Daoy (cell line): ENCODE measurements at regions not wholly inside any gene's neighbourhood (a gene's known extent, or its start where the extent isn't known, plus 50 kb on each side); places are given as distances from the start of the nearest gene placed in this dataset.
"Not testable (repeated sequence)": the region's sequence is repeated elsewhere in the genome, so short reads cannot be mapped to it uniquely, and the experiment has no call there.

Source experiments
- DNase-seq: peaks from one replicate; pipeline ENCODE4 v3.0.0-alpha.2; 2015; ENCODE audit warnings: low read depth

DNA sequence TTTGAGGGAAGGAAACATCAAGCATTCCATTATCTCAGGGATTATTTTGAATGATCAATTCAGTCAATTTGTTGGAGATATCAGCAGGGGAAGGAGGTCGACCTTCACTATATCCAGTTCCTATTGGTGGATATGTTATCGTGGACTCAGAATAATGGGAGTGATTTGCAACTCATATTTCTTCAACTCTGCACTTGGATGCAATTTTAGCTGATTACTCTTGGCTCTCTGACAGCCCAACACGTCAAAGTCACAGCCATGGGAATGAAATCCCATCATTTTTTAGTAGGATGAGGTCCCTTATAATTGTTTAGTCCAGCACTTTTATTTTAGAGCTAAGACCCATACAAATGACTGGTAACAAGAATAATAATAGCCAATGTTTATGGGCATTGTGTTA is 371.8 kb upstream of the RPS23 start:
- DNase-seq: no peak

DNA sequence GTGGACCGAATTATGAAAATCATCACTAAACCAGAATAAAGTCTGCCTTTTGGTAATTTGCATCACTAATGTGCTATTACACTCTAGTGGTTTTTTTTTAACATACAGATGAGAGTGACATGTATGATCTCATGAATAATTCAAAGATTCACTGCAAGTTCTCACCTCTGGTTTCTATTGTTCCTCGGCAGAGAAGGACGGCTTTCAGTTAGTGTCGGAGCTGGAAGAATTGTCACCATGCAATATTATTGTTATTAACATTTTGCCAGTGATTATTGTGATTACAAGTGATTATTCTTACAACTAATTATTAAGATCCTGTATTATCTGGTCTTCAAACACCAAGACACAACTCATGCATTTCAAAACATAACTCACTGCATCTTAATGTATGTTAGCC is 366.6 kb upstream of the RPS23 start:
- DNase-seq: no peak

DNA sequence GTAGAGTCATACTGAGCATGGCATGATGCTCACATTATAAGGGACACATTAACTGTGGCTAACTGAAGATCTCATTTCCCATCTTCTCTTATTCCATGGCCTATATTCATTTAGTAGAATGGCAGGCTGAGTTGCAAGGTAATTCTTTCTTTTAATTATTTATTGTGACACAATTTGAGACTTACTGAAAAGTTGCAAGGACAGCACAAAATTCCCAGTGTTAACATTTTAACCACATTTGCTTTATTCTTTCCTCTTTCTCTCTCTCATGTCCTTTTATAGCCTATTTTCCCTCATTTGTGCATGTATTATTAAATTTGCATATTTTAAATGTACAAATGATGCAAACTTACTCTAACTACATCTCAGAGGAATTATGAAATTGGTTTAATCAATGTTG is 366.1 kb upstream of the RPS23 start:
- no peak for DNase-seq

DNA sequence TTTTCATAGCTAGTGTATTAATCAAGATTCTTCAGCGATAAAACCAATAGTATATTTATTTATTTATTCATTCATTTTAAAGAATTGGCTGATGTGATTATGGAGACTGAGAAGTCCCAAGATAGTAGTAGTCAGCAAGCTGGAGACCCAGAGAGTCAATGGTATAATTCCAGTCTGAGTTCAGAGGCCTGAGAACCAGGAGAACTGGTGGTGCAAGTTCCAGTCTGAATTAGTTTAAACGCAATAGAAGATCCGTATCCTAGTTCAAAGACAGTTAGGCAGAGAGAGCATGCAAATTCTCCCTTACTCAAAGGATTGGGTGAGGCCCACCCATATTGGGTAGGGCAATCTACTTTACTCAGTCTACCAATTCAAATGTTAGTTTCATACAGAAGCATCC is 364.2 kb upstream of the RPS23 start:
- DNase-seq: no peak

DNA sequence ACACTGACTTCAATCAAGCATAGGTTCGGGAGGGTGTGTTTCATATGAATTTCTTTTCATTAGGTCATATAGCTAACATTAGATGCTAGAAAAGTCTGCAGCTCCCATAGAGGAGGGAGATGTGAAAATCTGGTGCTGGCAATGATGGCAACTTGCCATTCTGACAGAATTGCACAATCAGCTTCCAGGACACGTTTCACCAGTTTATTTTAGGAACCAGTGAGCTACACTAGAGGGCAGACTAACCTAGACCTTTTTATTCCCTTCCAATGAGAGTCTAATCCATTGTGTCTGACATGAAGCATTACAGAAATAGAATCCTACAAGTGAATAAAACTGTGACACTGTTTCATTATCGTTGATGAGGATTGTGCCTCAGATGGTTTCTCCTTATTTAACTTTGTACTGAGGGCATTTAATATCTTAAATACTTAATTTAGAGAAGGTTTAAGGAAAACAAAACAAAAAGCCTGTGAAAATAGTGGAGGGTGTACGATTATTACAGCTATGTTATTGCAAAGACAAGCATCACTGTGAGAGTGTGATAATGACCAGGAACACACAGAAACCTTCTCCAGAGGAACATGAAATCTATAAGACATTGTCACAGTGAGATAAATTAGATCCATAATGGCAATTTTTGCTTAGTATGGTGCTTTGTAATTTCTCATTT is 363.3 kb upstream of the RPS23 start:
- peak; percentile 77 for DNase-seq

DNA sequence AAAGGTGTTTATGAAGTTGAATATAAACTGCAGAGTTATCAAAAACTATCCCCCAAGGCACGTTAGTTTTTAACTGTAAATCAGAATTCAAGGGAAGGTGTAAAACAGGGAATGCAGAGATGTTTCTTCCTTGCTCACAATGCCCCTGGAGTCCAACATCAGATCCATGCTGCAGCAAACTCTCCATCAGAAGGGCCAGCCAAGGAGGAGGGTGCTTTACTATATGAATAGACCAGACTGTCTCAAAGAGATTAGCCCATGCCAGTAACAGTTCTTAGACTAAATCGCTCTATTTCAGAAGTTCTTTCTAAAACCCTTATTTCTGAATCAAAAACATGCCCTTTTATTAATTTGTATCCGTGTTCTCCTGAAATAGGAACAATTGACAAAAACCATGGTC is 362.8 kb upstream of the RPS23 start:
- no peak for DNase-seq

DNA sequence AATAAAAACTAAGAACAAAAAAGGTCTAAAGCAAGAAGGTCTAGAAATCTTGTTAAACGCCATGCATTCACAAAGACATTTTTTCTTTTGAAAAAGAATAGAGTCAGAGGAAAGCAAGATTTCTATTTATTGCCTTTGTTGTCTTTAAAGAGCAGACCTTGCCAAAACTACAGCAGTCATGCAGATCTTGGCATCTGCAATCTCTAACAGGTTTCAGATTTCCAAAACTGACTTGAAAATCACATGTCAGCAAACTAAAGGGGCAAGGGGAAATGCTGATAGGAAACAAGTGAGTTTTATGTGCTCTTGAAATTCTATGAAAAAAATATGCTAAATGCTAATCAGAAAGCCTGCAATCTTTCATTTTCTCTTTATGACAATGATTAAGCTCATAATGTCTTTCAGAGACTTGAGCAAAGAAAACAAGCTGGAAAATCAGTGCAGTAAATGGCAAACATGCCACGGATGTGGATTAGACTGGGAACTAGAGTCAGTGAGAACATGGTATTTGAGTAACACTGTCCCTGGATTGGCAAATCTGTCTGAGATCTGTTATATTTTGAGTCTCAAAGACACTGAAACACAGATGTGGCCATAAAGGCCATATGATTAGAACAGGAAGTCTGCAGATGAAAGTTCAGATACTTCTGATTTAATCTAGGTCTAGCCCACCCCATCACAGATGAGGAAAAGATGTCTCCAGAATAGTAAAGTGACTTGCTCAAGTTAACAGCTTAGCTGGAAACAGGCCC is 361.4 kb upstream of the RPS23 start:
- DNase-seq: no peak

DNA sequence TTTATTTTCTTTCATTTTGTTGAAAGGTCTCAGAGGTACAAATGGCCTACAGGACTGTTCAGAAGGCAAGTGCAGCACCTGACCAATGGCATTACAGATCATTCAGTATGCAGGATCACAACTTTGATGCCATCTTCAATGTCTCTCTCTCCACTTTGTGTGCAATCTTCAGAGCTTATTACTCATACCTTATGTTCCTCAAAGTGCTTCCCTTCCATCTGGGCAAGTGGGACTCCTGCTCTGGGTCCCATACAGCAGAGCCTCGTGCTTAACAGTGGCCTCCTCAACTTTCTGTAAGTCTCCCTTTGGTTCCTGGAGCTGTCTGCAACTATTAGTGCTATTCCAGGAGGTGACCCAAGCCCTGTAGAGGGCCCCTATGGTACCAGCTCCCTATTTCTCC is 358.4 kb upstream of the RPS23 start:
- no peak for DNase-seq

DNA sequence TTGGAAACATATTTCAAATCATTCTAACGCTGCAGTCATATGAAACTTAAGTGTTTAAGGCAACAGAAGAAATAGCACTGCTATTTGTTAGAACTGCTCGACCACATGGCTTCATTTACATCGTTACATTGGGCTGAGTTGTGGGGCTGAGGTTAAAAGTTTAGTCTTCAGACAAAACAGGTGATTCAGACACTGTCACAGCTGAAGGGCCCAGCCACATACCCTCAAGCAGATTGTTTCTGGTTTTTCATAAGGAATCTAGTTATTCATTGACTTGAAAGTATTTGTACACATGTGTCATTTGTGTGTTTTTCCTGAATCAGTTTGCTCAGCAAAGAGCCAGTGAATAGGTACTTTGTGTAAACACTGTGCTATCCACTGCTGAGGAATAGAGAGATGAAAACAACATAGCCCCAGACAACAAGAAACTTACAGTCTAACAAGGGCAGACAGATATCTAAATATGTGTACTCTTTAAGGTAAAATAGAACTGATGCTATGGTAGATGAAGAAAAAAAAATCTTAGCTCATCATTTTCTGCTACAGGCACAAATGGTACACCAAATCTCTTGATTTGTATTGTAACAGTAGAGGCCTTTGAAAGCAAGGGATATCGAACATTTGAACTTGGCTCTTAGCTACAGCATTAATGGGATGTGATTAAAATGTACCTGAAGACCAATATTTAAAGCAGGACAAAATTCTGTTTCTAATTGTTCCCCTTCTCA is 357.6 kb upstream of the RPS23 start:
- DNase-seq: peak; percentile 82

DNA sequence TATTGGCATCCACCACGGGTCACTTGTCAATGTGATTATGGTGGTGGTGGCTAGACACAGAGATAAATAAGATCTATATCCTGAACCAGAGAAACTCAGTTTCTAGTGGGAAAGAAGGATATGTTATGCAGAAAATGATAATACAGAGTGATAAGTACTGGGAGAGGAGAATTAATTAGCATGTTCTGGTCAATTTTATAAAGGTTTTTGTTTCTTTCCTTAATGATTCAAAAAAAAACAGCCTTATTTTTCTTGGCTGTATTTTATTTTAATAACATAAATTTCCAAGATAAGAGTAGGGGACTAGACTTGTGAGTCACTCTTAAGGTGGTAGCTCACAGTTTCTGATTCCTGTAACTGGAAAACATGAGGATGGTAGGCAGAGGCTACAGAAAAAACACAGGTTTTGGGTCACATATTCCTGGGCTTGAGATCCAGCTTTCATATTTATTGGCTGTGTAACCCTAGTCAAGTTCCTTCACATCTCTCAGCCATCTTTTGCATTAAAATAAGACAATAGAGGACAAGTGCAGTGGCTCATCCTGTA is 350.3 kb upstream of the RPS23 start:
- no peak for DNase-seq

DNA sequence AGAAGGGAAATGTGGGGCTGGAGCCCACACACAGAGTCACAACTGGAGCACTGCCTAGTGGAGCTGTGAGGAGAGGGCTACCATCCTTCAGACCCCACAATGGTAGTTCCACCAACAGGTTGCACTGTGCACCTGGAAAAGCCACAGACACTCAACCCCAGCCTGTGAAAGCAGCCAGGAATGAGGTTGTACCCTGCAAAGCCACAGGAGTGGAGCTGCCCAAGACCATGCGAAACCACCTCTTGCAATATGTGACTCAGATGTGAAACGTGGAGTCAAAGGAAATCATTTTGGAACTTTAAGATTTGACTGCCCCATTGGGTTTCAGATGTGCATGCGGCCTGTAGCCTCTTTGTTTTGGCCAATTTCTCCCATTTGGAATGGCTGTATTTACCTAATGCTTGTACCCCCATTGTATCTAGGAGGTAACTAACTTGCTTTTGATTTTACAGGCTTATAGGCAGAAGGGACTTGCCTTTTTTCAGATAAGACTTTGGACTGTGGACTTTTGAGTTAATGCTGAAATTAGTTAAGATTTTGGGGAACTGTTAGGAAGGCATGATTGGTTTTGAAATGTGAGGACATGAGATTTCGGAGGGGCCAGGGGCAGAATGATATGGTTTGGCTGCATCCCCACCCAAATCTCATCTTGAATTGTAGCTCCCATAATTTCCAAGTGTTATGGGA is 348.9 kb upstream of the RPS23 start:
- not testable (repeated sequence) for DNase-seq

DNA sequence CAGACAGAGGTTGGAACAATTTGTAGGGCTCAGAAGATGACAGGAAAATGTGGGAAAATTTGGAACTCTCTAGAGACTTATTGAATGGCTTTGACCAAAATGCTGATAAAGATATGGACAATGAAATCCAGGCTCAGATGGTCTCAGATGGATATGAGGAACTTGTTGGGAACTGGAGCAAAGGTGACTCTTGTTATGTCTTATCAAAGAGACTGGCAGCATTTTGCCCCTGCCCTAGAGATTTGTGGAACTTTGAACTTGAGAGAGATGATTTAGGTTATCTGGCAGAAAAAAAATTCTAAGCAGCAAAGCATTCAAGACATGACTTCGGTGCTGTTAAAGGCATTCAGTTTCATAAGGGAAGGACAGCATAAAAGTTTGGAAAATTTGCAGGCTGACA is 347.9 kb upstream of the RPS23 start:
- not testable (repeated sequence) for DNase-seq

DNA sequence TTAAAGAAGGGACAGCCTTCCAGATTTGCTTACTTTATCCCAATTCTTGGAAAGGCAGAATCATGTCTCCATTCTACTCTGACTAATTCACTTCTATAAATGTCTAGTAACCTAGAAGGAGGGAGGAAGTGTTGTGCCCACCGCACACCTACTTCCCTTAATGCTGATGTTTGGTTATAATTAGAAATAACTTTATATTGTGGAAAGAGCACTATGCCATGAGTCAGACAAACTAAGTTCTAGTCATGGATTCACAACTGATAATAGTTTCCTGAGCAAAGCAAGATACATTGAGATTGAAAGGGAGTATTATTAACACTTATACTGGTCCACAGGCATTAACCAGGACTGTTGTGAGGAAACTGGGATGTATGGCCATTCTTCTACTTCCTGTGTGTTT is 345.9 kb upstream of the RPS23 start:
- DNase-seq: no peak

DNA sequence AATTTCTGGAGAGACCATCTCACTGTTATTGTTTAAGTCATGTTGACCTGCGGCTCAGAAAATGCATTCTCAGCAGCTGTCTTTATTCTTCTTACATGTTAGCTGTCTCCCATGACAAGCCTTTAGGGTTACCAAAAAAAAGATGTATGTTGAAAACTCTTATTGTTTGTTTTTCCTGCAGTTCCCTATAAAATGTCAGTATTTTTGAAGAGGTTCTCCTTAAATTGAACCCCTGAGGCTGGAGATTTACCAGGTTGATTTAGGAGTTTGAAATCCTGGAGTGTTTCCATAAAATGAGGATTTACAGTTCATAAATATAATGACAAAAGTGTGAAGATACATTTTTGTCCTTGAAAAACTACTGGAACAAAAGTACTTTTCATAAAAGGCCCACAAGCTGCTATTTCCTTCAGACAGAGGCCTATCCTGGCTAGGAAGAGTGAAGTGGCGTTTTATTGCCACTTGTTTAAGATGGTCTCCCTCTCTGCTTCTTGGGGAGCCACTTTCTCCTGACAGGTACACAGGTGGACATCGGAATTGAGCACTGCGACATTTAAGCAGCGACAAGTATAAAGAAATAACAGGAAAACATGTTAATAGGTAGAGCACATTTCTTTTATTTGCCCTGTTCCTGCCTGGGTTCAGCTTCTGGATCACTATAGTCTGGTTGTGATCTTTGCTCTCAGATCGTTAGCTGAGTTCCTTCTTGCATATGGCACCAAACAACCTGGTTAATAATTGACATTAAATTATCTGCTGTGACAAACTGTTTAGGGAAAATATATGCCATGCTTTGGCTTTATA is 344.8 kb upstream of the RPS23 start:
- no peak for DNase-seq

DNA sequence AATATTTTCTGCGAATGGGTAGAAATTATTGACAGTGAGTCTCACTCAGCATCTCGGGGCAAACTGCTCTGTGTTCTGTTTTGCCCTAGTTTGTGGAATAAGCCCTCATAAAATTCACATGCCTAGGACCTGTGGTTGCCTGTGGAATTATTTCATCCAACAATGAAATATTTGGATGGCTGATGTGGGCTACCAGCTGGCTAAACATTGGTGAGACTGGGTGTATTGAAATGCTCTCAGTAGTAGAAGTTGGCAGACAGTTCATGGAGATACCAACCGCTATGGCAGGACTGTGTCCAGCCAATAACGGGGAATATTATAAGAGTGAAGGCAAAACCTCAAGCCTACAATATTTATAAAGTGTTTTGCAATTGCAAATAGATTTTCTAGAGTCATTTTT is 344.1 kb upstream of the RPS23 start:
- no peak for DNase-seq

DNA sequence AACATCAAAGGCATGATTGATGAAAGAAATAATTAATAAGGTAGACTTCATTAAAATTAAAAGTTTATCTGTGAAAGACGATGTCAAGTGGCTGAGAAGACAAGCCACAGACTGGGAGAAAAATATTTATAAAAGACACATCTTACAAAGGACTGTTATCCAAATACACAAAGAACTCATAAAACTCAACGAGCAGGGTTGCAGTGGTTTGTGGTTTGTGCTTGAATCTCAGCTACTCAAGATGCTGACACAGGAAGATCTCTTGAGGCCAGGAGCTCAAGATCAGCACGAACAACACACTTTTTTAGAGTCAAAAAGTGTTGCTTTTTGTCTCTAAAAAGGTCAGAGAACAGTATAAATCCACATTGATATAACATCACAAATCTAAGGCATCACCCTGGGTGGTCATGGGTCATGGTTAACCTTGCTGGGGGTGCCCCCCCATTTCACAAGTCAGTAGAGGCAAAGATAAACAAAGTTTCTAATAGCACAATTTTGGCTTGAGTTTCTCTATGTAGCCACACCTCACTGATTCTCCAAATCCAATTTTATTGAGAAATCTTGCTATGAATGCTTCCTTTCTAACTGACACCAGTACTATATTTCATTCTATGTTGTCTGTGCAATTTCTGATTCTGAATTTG is 342.9 kb upstream of the RPS23 start:
- DNase-seq: peak; percentile 58

DNA sequence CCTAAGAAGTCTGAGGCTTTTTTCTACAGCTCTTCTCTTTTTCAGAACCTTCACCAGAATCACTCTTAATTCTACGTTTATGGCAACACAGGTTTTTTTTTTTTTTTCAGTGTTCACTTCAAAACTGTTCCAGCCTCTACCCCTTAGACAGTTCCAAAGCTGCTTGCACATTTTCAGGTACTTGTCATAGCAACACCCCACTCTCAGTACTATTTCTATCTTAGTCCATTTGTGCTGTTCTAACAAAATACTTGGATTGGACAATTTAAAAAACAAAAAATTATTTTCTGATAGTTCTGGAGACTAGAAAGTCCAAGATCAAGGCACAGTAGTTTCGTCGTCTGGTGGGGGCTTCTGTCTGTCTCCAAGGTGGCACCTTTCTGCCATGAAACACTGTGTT is 340.9 kb upstream of the RPS23 start:
- DNase-seq: no peak

DNA sequence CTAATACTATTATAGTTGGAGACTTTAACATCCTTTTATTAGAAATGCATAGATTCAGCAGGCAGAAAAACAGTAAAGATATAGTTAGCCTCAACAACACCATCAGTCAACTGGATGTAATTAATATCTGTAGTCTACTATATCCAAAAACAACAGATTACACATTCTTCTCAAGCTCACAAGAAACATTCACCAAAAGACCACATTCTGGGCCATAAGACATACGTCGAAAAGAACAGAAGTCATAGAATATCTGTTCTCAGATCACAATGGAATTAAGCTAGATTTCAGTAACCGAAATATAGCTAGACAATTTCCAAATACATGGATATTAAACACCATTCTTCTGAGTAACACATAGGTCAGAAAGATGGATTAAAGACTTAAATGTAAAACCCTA is 336.6 kb upstream of the RPS23 start:
- DNase-seq: no peak

DNA sequence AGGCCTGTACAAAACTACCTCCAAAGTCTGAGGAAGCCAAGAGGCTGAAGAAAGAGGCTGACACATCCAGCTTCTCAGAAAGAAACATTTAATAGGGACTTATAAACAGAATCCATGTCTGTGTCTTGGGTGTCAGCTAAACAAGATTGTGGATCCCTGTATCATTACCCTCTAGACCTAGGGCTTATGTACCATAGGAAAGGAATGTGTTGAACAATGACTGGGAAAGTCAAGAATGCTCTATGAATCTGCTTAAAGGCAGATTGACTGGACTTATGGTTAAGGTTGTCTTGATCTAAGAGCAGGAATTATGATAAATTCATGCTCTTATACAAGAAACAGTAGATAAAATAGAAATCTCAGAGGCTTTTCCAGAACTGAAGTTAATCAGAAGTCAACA is 335.7 kb upstream of the RPS23 start:
- no peak for DNase-seq

DNA sequence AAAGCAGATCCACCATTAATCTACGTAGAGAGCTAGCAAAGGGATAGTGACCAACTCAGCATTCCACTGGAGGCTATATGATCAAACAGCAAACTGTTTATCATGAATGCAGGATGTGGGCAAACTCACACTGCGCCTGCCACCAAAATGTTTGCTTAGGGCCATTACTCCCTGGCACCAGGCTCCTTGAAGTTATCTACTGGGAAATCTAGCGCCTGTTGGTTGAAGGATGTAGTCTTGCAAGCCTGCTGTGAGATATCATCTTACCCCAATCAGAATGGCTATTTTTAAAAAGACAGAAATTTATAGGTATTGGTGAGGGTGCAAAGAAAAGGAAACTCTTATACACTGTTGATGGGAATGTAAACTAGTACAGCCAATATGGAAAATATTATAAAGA is 332.5 kb upstream of the RPS23 start:
- DNase-seq: no peak

DNA sequence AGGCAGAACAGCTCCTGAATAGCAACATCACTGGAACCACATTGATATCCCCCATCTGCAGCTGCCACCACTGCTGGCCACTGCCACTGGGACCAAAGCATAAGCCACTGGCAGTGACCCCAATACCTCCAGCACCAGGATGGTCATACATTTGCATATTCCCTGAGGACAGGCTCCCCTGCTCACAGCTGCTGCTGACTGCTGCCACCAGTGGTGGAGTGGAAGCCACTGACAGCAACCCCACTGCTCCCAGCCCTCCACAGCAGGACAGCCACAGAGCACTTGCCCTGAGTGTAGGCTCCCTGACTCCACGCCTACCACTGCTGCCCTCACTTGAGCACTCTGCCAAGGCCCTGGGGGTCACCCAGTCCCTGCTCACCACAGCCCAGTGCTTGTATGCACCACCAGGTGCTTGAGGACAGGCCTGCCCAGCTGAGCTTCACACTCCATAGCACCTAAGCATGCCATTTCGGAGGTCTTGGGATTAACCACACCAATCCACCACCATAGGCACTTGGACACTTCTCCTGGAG is 327.4 kb upstream of the RPS23 start:
- DNase-seq: no peak
